ENCODE measurements at regions not wholly inside any gene's neighbourhood (a gene's known extent, or its start where the extent isn't known, plus 50 kb on each side); places are given as distances from the start of the nearest gene placed in this dataset.

DNA sequence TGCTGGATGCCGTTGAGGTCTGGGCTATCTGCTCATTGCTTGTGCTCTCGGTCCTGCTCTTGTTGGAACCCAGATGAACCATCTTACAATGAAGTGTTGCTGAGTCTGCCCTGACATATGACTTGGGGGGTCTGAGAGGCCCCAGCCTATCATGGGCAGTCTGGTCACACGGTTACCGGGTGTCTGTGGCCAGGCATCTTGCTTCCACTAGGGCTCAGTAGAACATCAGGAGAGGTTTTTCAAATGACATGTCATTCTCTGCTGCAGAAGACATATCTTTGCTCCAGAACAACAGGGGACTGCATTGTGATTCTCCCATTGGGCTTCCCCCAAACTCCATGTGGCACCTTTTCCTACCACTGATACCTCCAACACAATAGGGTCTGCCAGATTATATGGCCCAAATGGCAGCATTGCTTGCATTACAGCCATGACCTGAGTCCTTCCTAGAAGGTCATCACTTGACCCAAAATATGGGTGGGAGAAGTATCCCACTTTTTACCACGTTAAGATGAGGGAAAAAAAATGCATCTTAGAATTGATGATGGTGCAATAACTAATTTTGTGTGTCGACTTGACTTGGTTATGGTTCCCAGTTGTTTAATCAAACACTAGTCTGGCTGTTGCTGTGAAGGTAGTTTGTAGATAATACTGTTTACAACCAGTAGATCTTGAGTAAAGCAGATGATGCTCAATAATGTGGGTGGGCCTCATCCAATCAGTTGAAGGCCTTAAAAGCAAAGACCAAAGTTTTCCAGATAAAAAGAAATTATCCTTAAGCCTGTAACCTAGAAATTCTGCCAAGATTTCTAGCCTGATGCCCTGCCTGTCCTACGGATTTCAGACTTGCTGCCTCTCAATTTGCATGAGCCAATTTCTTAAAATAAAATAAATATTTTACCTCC, 241.0 kb downstream of the QKI start:
- TF ChIP-seq EZH2 (IDR thresholded peaks at IDR 0.05) (no peak), POLR2AphosphoS5 (IDR thresholded peaks at IDR 0.05; ENCODE audit: borderline replicate concordance, low read depth, low read length) (no peak), FOXP2 (optimal IDR thresholded peaks at IDR 0.05; ENCODE audit: control extremely low read depth, extremely low read length, insufficient read depth) (no peak)
